GM23248 (cell line): ENCODE measurements at regions not wholly inside any gene's neighbourhood (a gene's known extent, or its start where the extent isn't known, plus 50 kb on each side); places are given as distances from the start of the nearest gene placed in this dataset.

Experiments
- DNase-seq: peaks from one replicate; pipeline ENCODE4 v3.0.0-alpha.2; 2015
- H2AFZ ChIP-seq: fragments of 200-600 bp; sonication (generic); 2 replicates; pipeline ENCODE4 v1.6.1; 2016; ENCODE audit warnings: antibody characterized with exemption
- H3F3A ChIP-seq: fragments of 200-600 bp; sonication (generic); 2 replicates; pipeline ENCODE4 v1.6.1; 2016; ENCODE audit warnings: mild to moderate bottlenecking, antibody characterized with exemption, mixed run types; ENCODE audit not compliant: insufficient read depth
- H3K27ac ChIP-seq: fragments of 200-600 bp; sonication (generic); 2 replicates; pipeline ENCODE4 v1.5.1; 2016; ENCODE audit warnings: mild to moderate bottlenecking
- H3K27me3 ChIP-seq: fragments of 200-600 bp; sonication (generic); replicated peaks from 2 replicates; pipeline ENCODE4 v1.6.1; 2016; ENCODE audit warnings: mild to moderate bottlenecking; ENCODE audit not compliant: insufficient read depth
- H3K36me3 ChIP-seq: fragments of 200-600 bp; sonication (generic); 2 replicates; pipeline ENCODE4 v1.6.1; 2016; ENCODE audit warnings: low read depth, mild to moderate bottlenecking
- H3K4me1 ChIP-seq: fragments of 200-600 bp; sonication (generic); 2 replicates; pipeline ENCODE4 v1.6.1; 2016; ENCODE audit warnings: mild to moderate bottlenecking; ENCODE audit not compliant: insufficient read depth
- H3K4me2 ChIP-seq: fragments of 200-600 bp; sonication (generic); one replicate; pipeline ENCODE4 v1.6.1; 2016; ENCODE audit warnings: mild to moderate bottlenecking; ENCODE audit not compliant: unreplicated experiment
- H3K4me3 ChIP-seq: fragments of 200-600 bp; sonication (generic); 2 replicates; pipeline ENCODE4 v1.5.1; 2016; ENCODE audit warnings: mild to moderate bottlenecking
- H3K79me2 ChIP-seq: fragments of 200-600 bp; sonication (generic); 2 replicates; pipeline ENCODE4 v1.6.1; 2016; ENCODE audit warnings: mild to moderate bottlenecking; ENCODE audit not compliant: insufficient read depth
- H3K9ac ChIP-seq: fragments of 200-600 bp; sonication (generic); 2 replicates; pipeline ENCODE4 v1.6.1; 2016; ENCODE audit warnings: mild to moderate bottlenecking
- H3K9me2 ChIP-seq: fragments of 200-600 bp; sonication (generic); 2 replicates; pipeline ENCODE4 v1.6.1; 2016; ENCODE audit warnings: mixed run types, mild to moderate bottlenecking, moderate library complexity; ENCODE audit not compliant: insufficient read depth
- H3K9me3 ChIP-seq: fragments of 200-600 bp; sonication (generic); one replicate; pipeline ENCODE4 v1.6.1; 2017; ENCODE audit warnings: low read depth
- H4K20me1 ChIP-seq: fragments of 200-600 bp; sonication (generic); 2 replicates; pipeline ENCODE4 v1.6.0; 2016; ENCODE audit not compliant: insufficient read depth
- EZH2 ChIP-seq: fragments of 200-600 bp; sonication (generic); IDR thresholded peaks from 2 replicates; pipeline ENCODE4 v1.6.1; 2018; ENCODE audit warnings: antibody characterized with exemption, mild to moderate bottlenecking; ENCODE audit not compliant: insufficient read depth, poor library complexity, severe bottlenecking
- EZH2phosphoT487 ChIP-seq: fragments of 200-600 bp; sonication (generic); IDR thresholded peaks from 2 replicates; pipeline ENCODE4 v1.6.1; 2018; ENCODE audit warnings: antibody characterized with exemption, moderate library complexity, mild to moderate bottlenecking, low read depth; ENCODE audit not compliant: insufficient read depth
- whole genome bisulfite sequencing, 2 experiments: methylation state at CpG; one replicate each; pipeline ENCODE4 v1.1.6; 2015 to 2017; ENCODE audit warnings: low lambda C conversion rate in 2 of 2, low coverage in 1 of 2; ENCODE audit errors: missing lambda C conversion rate in 2 of 2; 5-methylcytosine and 5-hydroxymethylcytosine counted together
- in situ Hi-C: fragments of 300-500 bp; cut with MboI; formaldehyde crosslinking; loops from 2 replicates; pipeline ENCODE4 v1.15.0; 2020

DNA sequence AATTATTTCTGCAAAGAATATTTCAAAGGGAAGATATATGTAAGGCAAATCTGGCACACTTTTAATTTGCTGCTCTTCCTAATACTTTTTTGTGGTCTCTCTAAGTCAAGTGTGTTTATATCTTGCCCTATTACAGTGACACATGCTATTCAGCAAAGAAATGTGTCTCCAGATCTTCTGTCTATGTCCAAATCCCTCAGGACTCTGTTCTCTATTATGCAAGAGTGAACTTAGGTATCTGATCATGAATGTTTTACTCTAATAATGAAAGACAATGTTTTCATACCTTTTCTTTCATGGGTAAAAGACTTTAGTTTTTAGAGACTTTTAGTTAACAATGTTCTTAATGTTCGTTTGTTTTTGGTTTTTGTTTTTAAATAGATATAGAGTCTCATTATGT is 255.4 kb upstream of the DAB2 start:
- Histone ChIP-seq H3F3A (no peaks in the 10 kb centered on the region), H3K27me3 (no peaks in the 10 kb centered on the region), H3K36me3 (no peaks in the 10 kb centered on the region), H2AFZ (no peak overlapping the region), H3K27ac (no peak overlapping the region), H3K9me3 (no peaks in the 10 kb centered on the region), H3K4me3 (no peak overlapping the region), H4K20me1 (no peaks in the 10 kb centered on the region), H3K9ac (no peak overlapping the region), H3K9me2 (no peaks in the 10 kb centered on the region), H3K79me2 (no peaks in the 10 kb centered on the region), H3K4me1 (no peaks in the 10 kb centered on the region), H3K4me2 (no peak overlapping the region)
- no peak for DNase-seq
- 45 to 50% methylated on average over 1 of the region's 1 CpG for WGBS, 2 experiments
- TF ChIP-seq EZH2 (no peak), EZH2phosphoT487 (no peak)
- in situ Hi-C loops = no loop called here

DNA sequence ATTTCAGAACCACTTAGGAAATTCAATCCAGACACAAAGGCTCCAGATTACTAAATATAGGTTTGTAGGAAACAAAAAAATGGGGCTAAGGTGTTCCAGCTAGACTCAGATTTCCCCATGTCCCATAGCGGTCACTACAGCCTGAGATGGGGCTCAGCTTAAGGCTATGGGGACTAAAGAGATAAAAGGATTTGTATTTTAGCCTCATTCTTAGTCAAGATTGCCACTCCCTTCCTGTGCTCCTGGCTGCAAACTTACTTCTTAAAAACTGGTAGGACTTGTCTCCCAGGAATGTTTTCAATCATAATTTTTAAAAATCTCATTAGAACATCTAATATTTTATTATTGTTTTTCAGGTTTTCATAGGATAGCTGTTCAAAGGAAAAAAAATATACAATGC is 253.8 kb upstream of the DAB2 start:
- Histone ChIP-seq H3K9ac (no peak overlapping the region), H3K36me3 (no peaks in the 10 kb centered on the region), H3K9me3 (no peaks in the 10 kb centered on the region), H3K4me2 (no peak overlapping the region), H3K27me3 (no peaks in the 10 kb centered on the region), H3K4me3 (no peak overlapping the region), H3K27ac (no peak overlapping the region), H3K79me2 (no peaks in the 10 kb centered on the region), H3K9me2 (no peaks in the 10 kb centered on the region), H2AFZ (no peak overlapping the region), H4K20me1 (no peaks in the 10 kb centered on the region), H3F3A (no peaks in the 10 kb centered on the region), H3K4me1 (no peaks in the 10 kb centered on the region)
- in situ Hi-C loops = no loop called here
- TF ChIP-seq EZH2 (no peak), EZH2phosphoT487 (no peak)
- 100% methylated on average over 1 of the region's 1 CpG for WGBS, 2 experiments
- DNase-seq = no peak

DNA sequence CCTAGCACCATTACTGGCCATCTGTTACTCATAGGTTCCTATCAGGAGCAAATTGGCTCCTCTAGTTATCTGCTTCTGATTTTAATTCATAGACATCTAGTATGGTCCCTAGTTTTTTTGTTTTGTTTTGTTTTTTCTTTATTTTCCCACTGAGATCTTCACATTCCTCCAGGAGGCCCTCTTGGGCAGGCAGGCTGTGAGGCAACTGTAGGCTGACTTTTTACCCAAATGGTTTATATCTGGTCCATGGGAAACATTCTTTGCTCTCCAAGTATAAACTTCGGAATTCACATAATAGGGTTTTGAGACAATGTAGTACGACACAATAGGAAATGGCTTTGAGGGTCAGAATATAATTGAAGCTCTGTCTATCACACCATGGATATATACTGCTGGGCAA is 250.9 kb upstream of the DAB2 start:
- H3K4me1 ChIP-seq = no peaks in the 10 kb centered on the region
- no peaks in the 10 kb centered on the region for H3K79me2 ChIP-seq
- no peak overlapping the region for H3K27ac ChIP-seq
- H3K4me2 ChIP-seq = no peak overlapping the region
- DNase-seq = no peak
- WGBS, 2 experiments = 76 to 84% methylated on average over 2 of the region's 2 CpGs
- H2AFZ ChIP-seq = no peak overlapping the region
- H3K9ac ChIP-seq = no peak overlapping the region
- H3K36me3 ChIP-seq = no peaks in the 10 kb centered on the region
- no peak overlapping the region for H3K4me3 ChIP-seq
- H3K9me3 ChIP-seq = no peaks in the 10 kb centered on the region
- no peaks in the 10 kb centered on the region for H3F3A ChIP-seq
- TF ChIP-seq EZH2 (no peak), EZH2phosphoT487 (no peak)
- no peaks in the 10 kb centered on the region for H3K27me3 ChIP-seq
- H3K9me2 ChIP-seq = no peaks in the 10 kb centered on the region
- H4K20me1 ChIP-seq = no peaks in the 10 kb centered on the region
- in situ Hi-C loops = no loop called here

DNA sequence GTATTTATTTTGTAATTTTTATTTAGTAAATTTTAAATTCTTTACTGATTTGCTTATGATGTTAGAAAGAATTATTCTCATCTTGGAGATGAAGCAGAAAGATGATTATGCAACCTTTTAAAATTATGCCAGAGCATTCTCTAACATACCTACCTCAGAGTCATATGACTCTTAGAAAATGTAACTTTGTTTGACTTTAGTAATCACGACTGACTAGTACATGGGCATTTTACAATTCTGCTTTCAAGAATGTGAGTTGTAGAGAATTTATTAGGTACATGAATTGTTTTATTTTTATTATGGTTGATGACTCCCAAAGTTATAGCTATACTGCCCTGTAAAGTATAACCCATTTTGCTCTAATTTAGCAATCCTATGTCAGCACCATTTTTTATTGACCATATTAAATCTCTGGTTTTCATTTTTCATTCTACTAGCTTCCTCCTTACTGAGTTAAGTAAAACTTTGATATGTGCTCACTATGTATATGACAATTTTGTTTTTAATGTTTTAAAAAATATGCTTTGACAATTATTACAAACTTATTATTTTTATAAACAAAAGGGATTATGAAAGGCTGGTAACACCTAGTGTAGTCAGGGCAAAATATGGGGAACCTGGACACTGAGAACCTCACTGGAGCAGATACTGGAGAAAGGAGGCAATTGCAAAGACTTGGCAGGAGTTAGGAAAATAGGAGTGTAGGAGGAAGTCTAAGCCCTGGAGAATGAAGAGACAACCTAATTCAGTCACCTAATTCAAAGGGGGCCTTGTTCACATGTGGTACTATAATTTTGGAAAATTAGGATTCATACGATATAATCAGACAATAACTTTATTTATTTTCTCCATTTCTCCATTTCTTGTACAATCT is 249.7 kb upstream of the DAB2 start:
- Histone ChIP-seq H2AFZ (no peak overlapping the region), H3K36me3 (no peaks in the 10 kb centered on the region), H3K4me1 (no peaks in the 10 kb centered on the region), H3K27me3 (no peaks in the 10 kb centered on the region), H3K4me2 (no peak overlapping the region), H3K4me3 (no peak overlapping the region), H4K20me1 (no peaks in the 10 kb centered on the region), H3K9me2 (no peaks in the 10 kb centered on the region), H3F3A (no peaks in the 10 kb centered on the region), H3K27ac (no peak overlapping the region), H3K9ac (no peak overlapping the region), H3K79me2 (no peaks in the 10 kb centered on the region), H3K9me3 (no peaks in the 10 kb centered on the region)
- no peak for TF ChIP-seq EZH2
- TF ChIP-seq EZH2phosphoT487 = no peak
- WGBS, 2 experiments = 62 to 65% methylated on average over 2 of the region's 2 CpGs
- in situ Hi-C loops = no loop called here
- DNase-seq = peak; percentile 5
